NCI-H82 treated with DMSO at 0.1 percent for 48 hours (cell line): ENCODE measurements at regions not wholly inside any gene's neighbourhood (a gene's known extent, or its start where the extent isn't known, plus 50 kb on each side); places are given as distances from the start of the nearest gene placed in this dataset.

ENCODE experiments used
- DNase-seq: peaks from one replicate; lab custom pipeline; 2025; ENCODE audit not compliant: unreplicated experiment; lab: John Stamatoyannopoulos, UW

DNA sequence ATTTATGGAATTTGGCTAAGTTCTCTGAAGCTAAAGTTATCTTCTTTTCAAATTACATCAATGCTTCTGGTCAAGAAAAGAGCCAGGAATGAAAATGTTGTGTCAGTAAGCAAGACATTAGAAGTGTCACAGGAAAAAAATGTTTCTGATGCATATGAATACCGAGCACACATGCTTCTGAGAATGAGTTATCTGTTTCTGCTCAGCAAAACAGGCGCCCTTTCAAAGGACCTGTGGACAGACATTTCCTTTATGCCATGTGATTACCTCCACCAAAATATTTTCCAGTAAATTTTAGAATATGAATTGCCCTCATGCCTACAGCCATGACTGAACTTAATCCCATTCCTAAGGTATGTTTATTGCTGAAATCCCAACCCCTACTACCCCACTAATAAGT lies 55.4 kb upstream of the RNF180 start:
- no peak for DNase-seq

DNA sequence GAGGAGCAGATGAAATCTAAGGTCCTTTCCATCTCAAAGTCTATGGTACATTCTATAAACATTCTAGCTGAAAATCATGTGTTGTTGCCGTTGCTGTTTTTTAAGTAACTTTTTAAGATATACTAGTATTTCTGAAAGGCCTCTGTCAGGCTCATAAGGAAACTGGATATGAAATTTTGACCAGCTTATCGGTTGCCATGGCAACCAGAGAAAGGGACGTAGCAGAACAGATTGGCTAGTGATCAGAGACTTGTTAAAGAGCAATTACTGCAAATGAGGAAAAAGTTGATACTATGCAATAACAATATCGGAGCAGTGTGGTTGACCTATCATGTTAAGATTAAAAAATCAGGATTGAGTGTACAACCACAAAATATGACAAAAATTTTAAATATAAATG lies 57.0 kb upstream of the RNF180 start:
- no peak for DNase-seq

DNA sequence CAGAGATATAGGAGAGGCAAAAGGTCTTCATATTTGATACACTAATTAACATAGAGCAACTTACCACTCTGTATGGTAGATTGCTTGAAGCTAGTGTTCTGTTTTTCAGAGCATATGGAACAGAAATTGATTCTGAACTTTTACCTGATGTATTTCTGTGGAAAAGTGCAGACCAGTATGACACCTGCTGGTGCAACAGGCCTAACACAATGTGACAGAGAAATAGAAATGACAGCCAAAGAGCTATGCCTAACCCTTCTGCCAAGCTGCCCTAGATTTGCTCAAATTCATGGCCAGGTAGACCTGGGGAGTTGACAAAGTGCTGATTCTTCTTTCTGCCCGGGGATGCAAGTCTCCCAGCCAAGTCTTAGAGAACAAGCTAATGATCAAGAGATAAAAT lies 65.4 kb upstream of the RNF180 start:
- DNase-seq: no peak

DNA sequence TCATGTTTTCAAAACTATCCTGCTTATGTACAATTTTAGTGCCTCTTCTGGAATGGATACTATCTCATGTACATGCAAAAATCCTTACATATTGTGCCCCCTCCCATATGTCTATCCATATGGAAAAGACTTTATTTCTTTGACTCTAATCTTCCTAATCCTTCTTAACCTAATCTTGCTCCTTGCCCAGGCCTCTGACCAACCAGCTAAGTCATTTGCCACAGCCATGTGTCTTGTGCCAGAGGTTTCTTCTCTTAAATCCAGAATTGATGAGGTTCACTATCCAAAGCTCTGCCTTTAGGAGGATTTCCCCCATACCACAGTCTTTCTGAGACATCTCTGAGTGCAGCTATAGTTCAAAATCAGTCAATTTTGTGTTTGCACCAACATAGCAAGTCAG lies 68.9 kb upstream of the RNF180 start:
- DNase-seq: peak; percentile 95

DNA sequence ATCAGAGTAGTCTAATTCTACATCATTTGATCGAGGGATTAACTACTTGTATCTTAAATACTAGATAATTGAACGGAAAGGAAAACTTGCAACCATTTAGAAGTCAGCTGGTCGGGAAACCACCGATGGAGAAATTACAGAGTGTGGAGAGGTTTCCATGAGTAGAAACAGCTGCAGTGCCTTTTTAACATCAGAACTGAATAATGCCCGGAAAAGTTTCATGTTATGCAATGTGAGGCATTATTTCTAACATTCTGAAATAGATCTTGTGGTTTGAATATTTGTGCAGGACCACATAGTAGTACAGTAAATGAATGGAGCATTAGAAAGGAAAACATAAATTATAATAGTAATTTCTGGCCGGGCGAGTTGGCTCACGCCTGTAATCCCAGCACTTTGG lies 88.1 kb upstream of the RNF180 start:
- no peak for DNase-seq

DNA sequence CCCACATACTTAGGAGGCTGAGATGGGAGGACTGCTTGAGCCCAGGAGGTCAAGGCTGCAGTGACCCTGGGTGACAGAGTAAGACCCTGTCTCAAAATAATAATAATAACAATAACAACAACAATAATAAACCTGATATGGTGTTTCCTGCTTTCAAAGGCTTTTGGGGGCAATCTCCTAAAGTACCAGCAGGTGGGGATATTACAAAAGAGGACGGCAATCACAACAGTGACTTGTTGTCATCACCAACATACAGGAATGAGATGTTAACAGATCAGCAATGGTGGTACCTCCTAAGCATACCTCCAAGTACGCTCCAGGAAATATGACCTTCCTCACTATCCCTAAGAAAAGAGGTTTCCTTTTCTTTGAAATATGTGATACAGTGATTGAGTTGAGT lies 91.1 kb upstream of the RNF180 start:
- peak; percentile 15 for DNase-seq

DNA sequence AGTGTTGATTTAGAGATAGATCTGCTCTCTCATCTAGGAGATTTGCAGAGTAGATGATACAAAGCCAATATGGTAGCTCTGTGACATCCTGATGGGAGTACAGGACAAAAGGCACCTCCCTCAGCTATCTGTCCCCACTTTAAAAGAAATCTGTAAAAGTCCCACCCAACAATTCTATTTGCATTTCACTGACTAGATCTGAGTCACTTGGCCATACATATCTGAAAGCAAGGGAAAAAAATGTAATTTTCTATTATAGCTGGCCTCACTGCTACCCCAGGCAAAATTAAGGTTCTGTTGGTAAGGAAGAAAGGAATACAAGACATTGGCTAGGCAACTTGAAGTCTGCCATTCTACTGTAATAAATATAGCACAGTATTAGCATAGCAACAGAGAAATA lies 96.2 kb upstream of the RNF180 start:
- DNase-seq: no peak

DNA sequence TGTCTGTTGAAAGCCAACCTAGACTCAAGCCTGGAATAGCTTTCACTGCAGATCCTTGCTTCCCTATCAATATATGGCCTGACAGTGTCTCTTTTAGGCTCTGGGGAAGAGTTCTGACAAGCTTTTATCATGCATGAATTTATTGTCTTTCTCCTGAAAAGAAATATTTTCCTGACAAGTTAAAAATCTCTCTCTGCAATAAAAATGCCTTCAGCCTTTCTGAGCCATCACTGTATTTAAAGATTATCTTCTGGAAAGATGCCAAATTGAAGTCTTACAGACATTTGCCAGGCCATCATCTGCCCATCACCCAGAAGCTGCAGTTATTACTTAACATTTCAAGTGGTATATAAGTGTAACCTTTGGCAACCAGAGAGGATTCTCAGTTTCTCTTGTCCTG lies 88.1 kb upstream of the HTR1A start:
- no peak for DNase-seq

DNA sequence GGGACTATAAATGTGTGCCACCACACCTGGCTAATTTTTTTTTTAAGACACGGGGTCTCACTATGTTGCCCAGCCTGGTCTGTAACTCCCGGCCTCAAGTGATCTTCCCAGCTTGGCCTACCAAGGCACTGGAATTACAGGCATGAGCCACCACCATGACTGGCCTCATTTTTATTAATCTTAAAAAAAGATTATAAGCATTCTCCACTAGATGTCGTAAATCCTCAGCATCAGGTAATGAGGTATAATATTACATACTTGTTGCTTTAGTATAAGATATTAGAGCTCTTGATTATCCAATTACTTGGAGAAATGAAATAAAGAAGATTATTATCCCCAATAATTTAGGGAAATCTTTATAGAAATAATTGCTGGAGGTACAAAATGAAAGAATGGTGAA lies 78.2 kb upstream of the HTR1A start:
- no peak for DNase-seq

DNA sequence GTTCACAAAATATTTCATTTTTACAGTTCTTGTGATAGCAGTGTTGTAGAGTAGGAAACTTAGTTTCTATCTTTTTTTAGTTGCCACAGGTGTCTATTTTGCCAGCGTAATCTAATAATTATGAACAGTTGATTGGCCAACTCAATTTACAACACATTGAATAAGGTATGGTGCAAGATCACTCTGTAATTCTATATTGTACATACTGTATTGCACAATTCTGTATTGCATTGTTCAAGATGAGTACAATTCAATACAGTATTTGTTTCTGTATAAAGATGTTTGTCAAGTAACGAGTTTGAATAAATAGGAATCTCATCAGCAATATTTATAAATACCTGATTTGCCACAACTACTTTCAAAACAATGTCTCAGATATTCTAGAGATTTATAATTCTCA lies 64.2 kb upstream of the HTR1A start:
- DNase-seq: no peak

DNA sequence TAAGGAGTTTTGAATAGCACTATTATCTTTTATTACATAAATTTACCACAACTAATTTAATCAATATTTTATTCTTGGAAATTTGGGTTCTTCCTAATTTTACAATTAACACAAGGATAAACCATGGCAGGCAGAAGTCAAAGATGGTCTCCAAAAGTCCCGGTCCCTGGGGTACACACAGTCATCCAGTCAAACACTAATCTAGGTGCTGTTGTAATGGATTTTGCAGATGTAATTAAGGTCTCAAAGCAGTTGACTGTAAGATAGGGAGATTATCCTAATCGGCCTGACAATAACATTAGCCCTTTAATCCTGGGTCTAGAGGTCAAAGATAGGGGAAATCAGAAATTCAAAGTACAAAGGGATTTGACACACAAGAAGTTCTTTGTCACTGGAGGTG lies 57.5 kb upstream of the HTR1A start:
- DNase-seq: peak; percentile 94

DNA sequence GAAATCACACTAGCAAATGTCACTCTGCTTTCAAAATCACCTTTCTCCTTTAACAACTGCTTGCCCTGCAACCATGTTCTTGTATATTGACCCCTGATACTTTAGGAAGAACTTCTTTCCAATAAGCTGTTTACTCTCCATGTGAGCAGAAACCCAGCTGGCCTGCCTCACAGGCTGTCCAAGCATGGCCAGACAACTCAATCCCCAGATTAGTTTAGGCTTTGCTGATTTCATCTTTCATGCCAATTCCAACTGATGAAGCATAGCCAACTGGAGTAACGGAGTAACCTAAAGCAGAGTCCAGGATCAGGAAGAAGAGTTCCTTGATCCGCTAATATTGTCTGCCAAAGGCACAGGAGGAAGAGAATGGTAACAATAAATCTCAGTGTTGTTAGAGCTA lies 56.7 kb upstream of the HTR1A start:
- DNase-seq: peak; percentile 43

DNA sequence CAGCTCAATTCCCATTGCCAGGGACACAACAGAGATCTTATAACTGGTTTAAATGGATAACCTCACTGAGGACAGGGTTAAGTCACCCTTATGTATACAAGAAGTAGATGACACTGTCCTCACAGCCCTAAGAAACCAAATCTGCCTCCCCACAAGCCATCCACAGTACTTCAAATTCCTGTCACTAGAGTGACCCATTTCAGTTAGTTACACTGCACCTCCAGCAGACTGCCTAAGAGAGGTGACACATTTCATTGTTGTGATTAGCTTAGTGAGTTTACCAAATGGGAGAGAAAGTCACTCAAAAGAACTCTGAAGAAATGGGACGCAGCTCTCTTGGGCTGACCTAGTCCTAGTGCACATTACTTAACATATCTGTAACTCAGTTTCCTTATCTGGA lies 53.6 kb upstream of the HTR1A start:
- DNase-seq: no peak
